CD4-positive, alpha-beta T cell treated with Interleukin-10 for 1 hour (primary cell): ENCODE measurements at regions not wholly inside any gene's neighbourhood (a gene's known extent, or its start where the extent isn't known, plus 50 kb on each side); places are given as distances from the start of the nearest gene placed in this dataset.
A peak's percentile ranks its signal among the peaks of the same experiment; 100 is the strongest.
"Not testable (repeated sequence)": the region's sequence is repeated elsewhere in the genome, so short reads cannot be mapped to it uniquely, and the experiment has no call there.

Source experiments
- DNase-seq: peaks from one replicate; pipeline ENCODE4 v3.0.0-alpha.2; 2020

GRCh38 chr1:221029981-221030649 lies 150.9 kb downstream of the HLX start:
- no peak for DNase-seq

- no peak for DNase-seq
Observed at GRCh38 chr1:221030990-221031389, 151.7 kb downstream of the HLX start.

GRCh38 chr1:221031458-221032203 lies 152.4 kb downstream of the HLX start:
- DNase-seq, result no peak

DNA sequence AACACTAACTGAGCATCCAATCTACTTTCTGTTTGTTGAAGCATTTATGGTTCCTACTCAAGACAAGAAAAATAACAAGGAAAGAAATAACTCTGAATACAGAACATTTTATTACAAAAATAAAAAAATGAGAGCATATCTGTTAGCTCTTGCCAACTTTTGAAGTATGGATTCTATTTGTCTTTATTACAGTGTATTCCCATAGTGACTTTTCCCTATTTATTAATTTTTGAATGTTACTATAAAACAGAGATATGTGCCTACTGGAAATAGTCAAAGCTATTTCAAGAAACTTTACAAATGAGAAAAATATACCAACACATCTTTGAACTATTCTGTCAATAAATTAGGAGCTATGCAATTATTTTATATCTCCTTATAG lies 153.0 kb downstream of the HLX start:
- no peak for DNase-seq

DNA sequence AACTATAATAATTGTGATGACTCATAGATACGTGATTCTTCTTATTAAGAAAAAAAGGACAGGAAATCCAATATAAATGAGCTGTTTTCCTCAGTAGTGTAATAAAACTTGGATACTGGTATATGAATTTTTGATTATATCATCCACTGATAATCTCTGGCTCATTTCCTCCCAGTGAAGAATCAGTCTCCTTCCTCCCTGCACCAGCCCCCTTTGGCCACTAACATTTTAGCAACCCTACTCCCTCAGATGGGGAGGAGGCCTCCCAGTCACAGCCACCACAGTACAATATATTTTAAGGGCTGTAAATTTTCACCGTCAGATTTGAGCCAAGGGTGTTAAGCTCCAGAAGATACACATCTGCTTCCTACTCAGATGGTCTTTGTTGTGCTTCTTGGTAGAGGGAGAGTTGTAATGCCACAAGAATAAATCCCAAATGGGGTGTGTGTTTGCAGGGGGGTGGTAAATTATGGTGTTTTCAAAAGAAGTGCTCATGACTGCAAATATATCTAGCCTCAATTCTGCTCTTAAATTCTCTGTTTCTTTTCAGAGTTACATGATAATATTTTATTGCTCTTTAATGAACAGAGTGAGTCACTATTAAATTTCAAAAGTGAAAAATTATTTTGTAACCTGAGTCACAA lies 153.5 kb downstream of the HLX start:
- DNase-seq, result no peak

GRCh38 chr1:221035662-221036153 lies 156.5 kb downstream of the HLX start:
- no peak for DNase-seq

DNA sequence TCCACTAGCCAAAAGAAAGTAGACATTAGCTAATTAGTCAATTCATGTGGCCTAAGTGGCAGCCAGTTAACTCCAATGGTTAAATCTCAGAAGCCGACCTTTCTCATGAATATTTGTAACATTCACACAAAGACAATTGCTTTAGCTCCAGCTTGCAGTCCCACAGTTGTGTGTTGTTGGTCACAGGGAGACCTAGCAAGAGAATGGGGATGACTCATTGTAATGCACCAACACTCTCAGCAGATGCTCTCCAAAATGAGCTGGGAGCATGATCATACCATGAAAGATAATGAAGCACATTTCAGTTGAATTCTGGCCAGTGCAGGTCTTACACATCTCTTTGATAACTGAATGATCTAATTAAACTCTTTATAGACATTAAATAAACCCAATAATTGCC lies 160.4 kb downstream of the HLX start:
- no peak for DNase-seq

DNA sequence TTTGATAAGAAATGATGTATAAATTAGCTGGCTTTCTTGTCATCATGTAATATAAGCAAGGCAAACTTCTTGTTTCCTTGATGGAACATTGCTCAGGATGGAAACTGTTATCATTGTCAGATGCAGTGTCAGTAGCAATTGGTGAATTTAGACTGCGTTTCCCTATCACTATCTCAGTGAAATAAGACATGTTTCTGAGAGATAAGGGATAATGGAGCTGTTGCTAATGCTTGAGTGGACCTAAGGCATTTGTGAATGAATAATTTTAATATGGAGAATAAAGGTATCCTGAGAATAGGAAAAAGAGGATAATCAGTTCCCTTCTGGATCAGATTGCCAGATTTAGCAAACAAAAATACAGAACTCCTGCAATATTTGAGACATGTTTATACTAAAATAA lies 160.9 kb downstream of the HLX start:
- DNase-seq, result no peak

- DNase-seq, result no peak
Observed at GRCh38 chr1:221040691-221041285, 161.5 kb downstream of the HLX start.

GRCh38 chr1:221044538-221044937 lies 165.3 kb downstream of the HLX start:
- DNase-seq, result no peak

DNA sequence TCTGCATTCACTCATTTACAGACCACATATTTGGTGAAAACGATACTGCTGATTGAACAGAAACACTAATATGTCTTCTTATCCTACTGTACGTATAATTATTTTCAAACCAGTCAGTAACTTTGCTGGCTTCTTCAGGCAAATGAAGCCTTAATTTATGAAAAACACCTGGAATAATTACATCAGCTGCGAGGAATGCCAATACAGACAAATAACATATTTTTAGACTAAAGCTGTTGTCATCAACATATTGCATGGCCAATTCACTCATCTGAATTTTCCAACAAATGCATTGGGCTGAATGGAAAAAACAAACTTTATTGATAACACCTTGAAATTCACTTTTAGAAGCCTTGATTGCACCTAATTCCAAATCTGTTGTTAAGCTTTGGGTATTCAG lies 165.9 kb downstream of the HLX start:
- DNase-seq, result no peak

- DNase-seq, result peak; percentile 10
Observed at GRCh38 chr1:221045842-221046831, 166.9 kb downstream of the HLX start.

GRCh38 chr1:221051391-221051790 lies 172.1 kb downstream of the HLX start:
- not testable (repeated sequence) for DNase-seq

- DNase-seq, result no peak
Observed at GRCh38 chr1:221053889-221054288, 174.6 kb downstream of the HLX start.

GRCh38 chr1:221059506-221059905 lies 180.3 kb downstream of the HLX start:
- DNase-seq, result no peak

DNA sequence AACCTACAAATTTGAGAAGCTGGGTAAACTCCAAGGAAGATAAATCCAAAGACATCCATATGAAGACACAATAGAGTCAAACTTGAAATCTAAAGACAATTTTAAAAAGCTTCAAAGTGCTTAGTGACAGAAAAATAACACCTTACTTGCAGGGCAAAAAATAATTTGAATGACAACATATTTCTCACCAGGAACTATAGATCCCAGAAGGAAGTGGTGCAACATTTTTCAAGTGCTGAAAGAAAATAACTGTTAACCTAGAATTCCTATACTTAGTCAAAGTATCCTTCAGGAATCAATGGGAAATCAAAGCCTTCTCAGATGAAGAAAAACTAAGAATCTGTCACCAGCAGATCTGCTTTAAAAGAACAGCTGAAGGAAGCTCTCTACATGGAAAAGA lies 184.4 kb downstream of the HLX start:
- no peak for DNase-seq

GRCh38 chr1:221066351-221067001 lies 187.2 kb downstream of the HLX start:
- DNase-seq, result no peak

- no peak for DNase-seq
Observed at GRCh38 chr1:221067721-221068120, 188.5 kb downstream of the HLX start.

- DNase-seq, result no peak
Observed at GRCh38 chr1:221069178-221069903, 190.1 kb downstream of the HLX start.

DNA sequence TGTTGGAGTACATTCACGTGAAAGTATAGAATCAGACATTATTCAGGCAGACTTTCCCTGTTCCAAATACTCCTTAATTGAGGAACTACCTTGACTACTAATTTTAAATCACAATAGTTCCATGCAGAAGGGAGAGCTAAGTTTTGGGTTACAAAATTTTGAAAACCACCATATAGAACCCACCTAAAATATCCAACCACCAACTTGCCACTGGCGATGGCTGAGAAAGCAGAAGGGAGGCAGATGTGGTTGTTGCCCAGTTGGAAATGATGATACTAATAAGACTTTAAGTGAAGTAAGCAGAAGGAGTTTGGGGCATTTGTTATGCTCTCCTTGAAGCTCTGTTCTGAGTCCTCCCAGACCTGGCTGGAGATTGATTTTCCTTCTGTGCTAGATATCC lies 190.7 kb downstream of the HLX start:
- no peak for DNase-seq

DNA sequence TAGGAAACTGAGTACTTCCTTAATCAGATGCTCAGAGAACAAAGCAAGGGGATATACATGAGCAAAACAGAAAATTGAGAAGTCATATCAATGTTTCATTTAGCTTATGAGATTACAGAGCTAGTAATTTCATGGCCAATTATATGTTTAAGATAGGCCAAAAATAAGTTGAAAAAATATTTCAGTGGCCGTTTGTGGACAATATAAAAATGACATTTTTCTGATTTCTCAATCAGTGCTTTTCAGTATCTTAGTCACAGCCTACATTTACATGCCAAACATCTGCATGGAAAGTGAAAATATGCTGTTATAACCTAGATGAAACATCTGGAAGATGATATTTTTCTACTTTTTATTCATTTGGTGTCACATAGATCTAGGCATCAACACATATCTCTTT lies 192.5 kb downstream of the HLX start:
- no peak for DNase-seq
